ENCODE measurements at regions not wholly inside any gene's neighbourhood (a gene's known extent, or its start where the extent isn't known, plus 50 kb on each side); places are given as distances from the start of the nearest gene placed in this dataset.
A peak's percentile ranks its signal among the peaks of the same experiment; 100 is the strongest.

DNA sequence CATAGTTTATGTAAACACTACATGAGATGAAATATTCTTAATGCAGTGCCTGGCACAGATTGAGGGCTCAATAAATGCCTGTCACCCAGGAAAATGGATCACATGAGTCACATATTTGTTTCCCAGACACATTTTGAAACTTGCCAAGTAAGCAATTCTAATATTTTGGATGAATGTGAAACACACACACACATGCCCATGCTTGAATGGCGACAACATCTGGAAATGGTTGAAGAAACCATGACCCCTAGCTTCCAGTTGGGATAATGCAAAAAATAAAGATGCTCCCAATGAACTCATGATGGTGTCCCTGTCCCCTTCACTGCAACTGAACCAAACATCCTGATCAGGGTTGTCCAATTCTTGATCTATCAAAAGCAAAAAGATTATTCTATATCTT lies 797.3 kb downstream of the XPNPEP1 start:
- Histone ChIP-seq H2AFZ (ENCODE audit: low read length) (no peak overlapping the region), H3K4me2 (ENCODE audit: low read depth, low read length, poor library complexity, severe bottlenecking) (no peak overlapping the region), H3K9ac (ENCODE audit: low read depth, low read length, poor library complexity, severe bottlenecking) (no peak overlapping the region), H3K4me3 (ENCODE audit: low read length, poor library complexity, severe bottlenecking) (no peak overlapping the region), H3K79me2 (ENCODE audit: insufficient read depth, low read length) (no peaks in the 10 kb centered on the region), H4K20me1 (ENCODE audit: insufficient read depth, low read length, poor library complexity, severe bottlenecking) (no peaks in the 10 kb centered on the region), H3K9me2 (replicated peaks; ENCODE audit: low read depth, low read length) (no peaks in the 10 kb centered on the region), H3K9me3 (ENCODE audit: insufficient read depth, low read depth, low read length) (no peaks in the 10 kb centered on the region), H3K36me3 (ENCODE audit: insufficient read depth, low read length) (no peaks in the 10 kb centered on the region), H3F3A (ENCODE audit: low read depth) (no peaks in the 10 kb centered on the region), H3K27me3 (ENCODE audit: insufficient read depth, low read length, poor library complexity, severe bottlenecking) (no peaks in the 10 kb centered on the region), H3K4me1 (ENCODE audit: insufficient read depth, low read length, poor library complexity, severe bottlenecking) (no peaks in the 10 kb centered on the region)
- no peak for TF ChIP-seq EZH2phosphoT487 (IDR thresholded peaks at IDR 0.05; ENCODE audit: borderline replicate concordance)
- TF ChIP-seq, protein P1, sequence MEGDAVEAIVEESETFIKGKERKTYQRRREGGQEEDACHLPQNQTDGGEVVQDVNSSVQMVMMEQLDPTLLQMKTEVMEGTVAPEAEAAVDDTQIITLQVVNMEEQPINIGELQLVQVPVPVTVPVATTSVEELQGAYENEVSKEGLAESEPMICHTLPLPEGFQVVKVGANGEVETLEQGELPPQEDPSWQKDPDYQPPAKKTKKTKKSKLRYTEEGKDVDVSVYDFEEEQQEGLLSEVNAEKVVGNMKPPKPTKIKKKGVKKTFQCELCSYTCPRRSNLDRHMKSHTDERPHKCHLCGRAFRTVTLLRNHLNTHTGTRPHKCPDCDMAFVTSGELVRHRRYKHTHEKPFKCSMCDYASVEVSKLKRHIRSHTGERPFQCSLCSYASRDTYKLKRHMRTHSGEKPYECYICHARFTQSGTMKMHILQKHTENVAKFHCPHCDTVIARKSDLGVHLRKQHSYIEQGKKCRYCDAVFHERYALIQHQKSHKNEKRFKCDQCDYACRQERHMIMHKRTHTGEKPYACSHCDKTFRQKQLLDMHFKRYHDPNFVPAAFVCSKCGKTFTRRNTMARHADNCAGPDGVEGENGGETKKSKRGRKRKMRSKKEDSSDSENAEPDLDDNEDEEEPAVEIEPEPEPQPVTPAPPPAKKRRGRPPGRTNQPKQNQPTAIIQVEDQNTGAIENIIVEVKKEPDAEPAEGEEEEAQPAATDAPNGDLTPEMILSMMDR (conservative IDR thresholded peaks at IDR 0.05; ENCODE audit: low read length) = 0 out of 2 replicates have a peak, but pooled peaks have one; percentile 15

DNA sequence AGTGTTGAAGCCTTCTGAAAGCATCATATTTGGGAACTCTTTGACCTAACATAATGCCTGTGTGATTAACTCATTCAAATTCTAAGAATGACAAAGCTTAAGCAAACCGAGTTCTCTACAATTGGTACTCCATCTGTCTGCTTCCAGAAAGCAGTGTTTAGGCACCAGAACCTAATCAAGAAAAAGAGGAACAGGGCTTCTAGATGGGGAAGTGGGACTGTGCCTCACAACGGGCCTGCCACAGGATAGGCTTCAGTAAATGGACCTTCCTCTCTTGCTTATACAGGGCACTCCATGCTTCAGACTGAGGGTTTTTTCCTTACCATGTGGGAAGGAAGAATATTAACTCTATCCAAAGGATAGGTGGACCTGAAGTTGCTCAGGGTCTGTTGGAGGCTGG lies 808.1 kb downstream of the XPNPEP1 start:
- no peak overlapping the region for H3K4me2 ChIP-seq (ENCODE audit: low read depth, low read length, poor library complexity, severe bottlenecking)
- no peak overlapping the region for H3K4me3 ChIP-seq (ENCODE audit: low read length, poor library complexity, severe bottlenecking)
- H2AFZ ChIP-seq (ENCODE audit: low read length) = no peak overlapping the region
- no peak overlapping the region for H3K9ac ChIP-seq (ENCODE audit: low read depth, low read length, poor library complexity, severe bottlenecking)
- TF ChIP-seq EZH2phosphoT487 (IDR thresholded peaks at IDR 0.05; ENCODE audit: borderline replicate concordance) = no peak
- TF ChIP-seq, protein P1 (conservative IDR thresholded peaks at IDR 0.05; ENCODE audit: low read length) = no peak
- no peaks in the 10 kb centered on the region for H3K9me2 ChIP-seq (replicated peaks; ENCODE audit: low read depth, low read length)
- H3K79me2 ChIP-seq (ENCODE audit: insufficient read depth, low read length) = no peaks in the 10 kb centered on the region
- no peaks in the 10 kb centered on the region for H3K4me1 ChIP-seq (ENCODE audit: insufficient read depth, low read length, poor library complexity, severe bottlenecking)
- H3K9me3 ChIP-seq (ENCODE audit: insufficient read depth, low read depth, low read length) = peaks cover 8% of the 10 kb centered on the region; the same call in 1 of the 2 replicates
- H3K36me3 ChIP-seq (ENCODE audit: insufficient read depth, low read length) = no peaks in the 10 kb centered on the region
- no peaks in the 10 kb centered on the region for H3K27me3 ChIP-seq (ENCODE audit: insufficient read depth, low read length, poor library complexity, severe bottlenecking)
- no peaks in the 10 kb centered on the region for H4K20me1 ChIP-seq (ENCODE audit: insufficient read depth, low read length, poor library complexity, severe bottlenecking)
- no peaks in the 10 kb centered on the region for H3F3A ChIP-seq (ENCODE audit: low read depth)

DNA sequence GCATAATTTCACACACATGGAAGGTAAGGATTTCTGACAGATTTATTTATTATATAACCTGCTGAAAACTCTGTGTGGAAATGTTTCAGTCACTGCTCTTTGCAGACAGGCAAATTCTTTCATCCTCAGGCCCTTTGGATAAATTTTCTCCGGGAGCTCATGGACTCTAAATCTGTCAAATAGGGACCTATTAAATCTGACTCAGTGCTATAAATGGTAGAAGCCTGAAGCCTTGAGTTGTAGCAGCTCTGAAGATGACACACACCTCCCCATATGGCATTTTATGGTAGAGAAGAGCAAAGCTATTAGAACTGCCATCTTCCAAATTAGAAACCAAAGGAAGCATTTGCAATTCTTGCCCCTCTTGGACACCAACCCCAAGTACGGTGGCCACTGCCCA lies 808.7 kb downstream of the XPNPEP1 start:
- no peaks in the 10 kb centered on the region for H3K36me3 ChIP-seq (ENCODE audit: insufficient read depth, low read length)
- H3K9me2 ChIP-seq (replicated peaks; ENCODE audit: low read depth, low read length) = no peaks in the 10 kb centered on the region
- H3F3A ChIP-seq (ENCODE audit: low read depth) = no peaks in the 10 kb centered on the region
- no peaks in the 10 kb centered on the region for H3K4me1 ChIP-seq (ENCODE audit: insufficient read depth, low read length, poor library complexity, severe bottlenecking)
- H4K20me1 ChIP-seq (ENCODE audit: insufficient read depth, low read length, poor library complexity, severe bottlenecking) = no peaks in the 10 kb centered on the region
- TF ChIP-seq, protein P1 (conservative IDR thresholded peaks at IDR 0.05; ENCODE audit: low read length) = no peak
- no peak for TF ChIP-seq EZH2phosphoT487 (IDR thresholded peaks at IDR 0.05; ENCODE audit: borderline replicate concordance)
- no peak overlapping the region for H3K4me3 ChIP-seq (ENCODE audit: low read length, poor library complexity, severe bottlenecking)
- no peaks in the 10 kb centered on the region for H3K27me3 ChIP-seq (ENCODE audit: insufficient read depth, low read length, poor library complexity, severe bottlenecking)
- H3K9me3 ChIP-seq (ENCODE audit: insufficient read depth, low read depth, low read length) = peaks cover 8% of the 10 kb centered on the region; the same call in 1 of the 2 replicates
- no peak overlapping the region for H3K9ac ChIP-seq (ENCODE audit: low read depth, low read length, poor library complexity, severe bottlenecking)
- no peak overlapping the region for H3K4me2 ChIP-seq (ENCODE audit: low read depth, low read length, poor library complexity, severe bottlenecking)
- H2AFZ ChIP-seq (ENCODE audit: low read length) = no peak overlapping the region
- H3K79me2 ChIP-seq (ENCODE audit: insufficient read depth, low read length) = no peaks in the 10 kb centered on the region

All from Loucy (cell line).